Transverse colon (tissue), 4 donors: ENCODE measurements at regions not wholly inside any gene's neighbourhood (a gene's known extent, or its start where the extent isn't known, plus 50 kb on each side); places are given as distances from the start of the nearest gene placed in this dataset.

Source experiments
- DNase-seq: peaks from one replicate; pipeline ENCODE4 v3.0.0-alpha.2; 2019
- H3K27ac ChIP-seq, 4 donors: fragments of 200-600 bp; sonication (generic); 2 replicates each; pipeline ENCODE4 v1.5.1; 2016 to 2018; ENCODE audit warnings: inconsistent platforms in 4 of 4
- H3K27me3 ChIP-seq: fragments of 200-600 bp; sonication (generic); 2 replicates; pipeline ENCODE4 v1.5.1; 2017; ENCODE audit warnings: inconsistent platforms
- H3K36me3 ChIP-seq, 4 donors: fragments of 200-600 bp; sonication (generic); 2 replicates each; pipeline ENCODE4 v1.5.1; 2017 to 2019; ENCODE audit warnings: inconsistent platforms in 4 of 4
- H3K4me1 ChIP-seq, 4 donors: fragments of 200-600 bp; sonication (generic); 2 replicates each; pipeline ENCODE4 v1.5.1; 2017 to 2020; ENCODE audit warnings: inconsistent platforms in 4 of 4
- H3K4me3 ChIP-seq, 4 donors: fragments of 200-600 bp; sonication (generic); 1 replicate in 1 of 4; 2 replicates in 3 of 4; pipeline versions ENCODE4 v1.5.1 to v1.6.1; 2017 to 2019; ENCODE audit warnings: inconsistent platforms in 4 of 4
- H3K9me3 ChIP-seq, 2 donors: fragments of 200-600 bp; sonication (generic); 2 replicates each; pipeline ENCODE4 v1.5.1; 2017 to 2019; ENCODE audit warnings: inconsistent platforms in 2 of 2
- CTCF ChIP-seq, 5 experiments: fragments of 200-600 bp in 3 of 5; fragments of 450-650 bp in 2 of 5; sonication (generic) in 3 of 5; IDR thresholded peaks; 1 replicate in 2 of 5; 2 replicates in 3 of 5; pipeline ENCODE4 v1.5.1; 2016 to 2017; ENCODE audit warnings: antibody characterized with exemption in 5 of 5, inconsistent platforms in 3 of 5, mild to moderate bottlenecking in 2 of 5, moderate library complexity in 1 of 5
- EP300 ChIP-seq: sonication (generic); formaldehyde crosslinking; IDR thresholded peaks from one replicate; pipeline ENCODE4 v1.6.1; 2017; ENCODE audit warnings: antibody characterized with exemption, low read depth
- POLR2A ChIP-seq: fragments of 450-650 bp; IDR thresholded peaks from one replicate; pipeline ENCODE4 v1.6.1; 2016; ENCODE audit warnings: antibody characterized with exemption, mild to moderate bottlenecking, moderate library complexity
- POLR2AphosphoS5 ChIP-seq, 3 donors: sonication (generic); formaldehyde crosslinking; IDR thresholded peaks; one replicate each; pipeline ENCODE4 v1.6.1; 2016; ENCODE audit warnings: antibody characterized with exemption in 3 of 3
- WGBS, 2 donors: methylation state at CpG; one replicate each; pipeline ENCODE4 v1.1.5; 2018; ENCODE audit warnings: low coverage in 1 of 2; 5-methylcytosine and 5-hydroxymethylcytosine counted together
- in situ Hi-C, 4 donors: fragments of 200-750 bp; cut with MboI; loops; one replicate each; pipeline versions ENCODE4 v1.15.0 to v1.15.1; 2017; ENCODE audit warnings: low sequenced_read_pairs in 3 of 4, low pct_ligation_motif_present in 1 of 4, low pct_unique_long_range_greater_than_20kb in 1 of 4
- intact Hi-C: fragments of 100-400 bp; cut with DNase I; formaldehyde crosslinking; loops from one replicate; pipeline ENCODE4 v1.15.1; 2023; ENCODE audit warnings: low total_unique reads

DNA sequence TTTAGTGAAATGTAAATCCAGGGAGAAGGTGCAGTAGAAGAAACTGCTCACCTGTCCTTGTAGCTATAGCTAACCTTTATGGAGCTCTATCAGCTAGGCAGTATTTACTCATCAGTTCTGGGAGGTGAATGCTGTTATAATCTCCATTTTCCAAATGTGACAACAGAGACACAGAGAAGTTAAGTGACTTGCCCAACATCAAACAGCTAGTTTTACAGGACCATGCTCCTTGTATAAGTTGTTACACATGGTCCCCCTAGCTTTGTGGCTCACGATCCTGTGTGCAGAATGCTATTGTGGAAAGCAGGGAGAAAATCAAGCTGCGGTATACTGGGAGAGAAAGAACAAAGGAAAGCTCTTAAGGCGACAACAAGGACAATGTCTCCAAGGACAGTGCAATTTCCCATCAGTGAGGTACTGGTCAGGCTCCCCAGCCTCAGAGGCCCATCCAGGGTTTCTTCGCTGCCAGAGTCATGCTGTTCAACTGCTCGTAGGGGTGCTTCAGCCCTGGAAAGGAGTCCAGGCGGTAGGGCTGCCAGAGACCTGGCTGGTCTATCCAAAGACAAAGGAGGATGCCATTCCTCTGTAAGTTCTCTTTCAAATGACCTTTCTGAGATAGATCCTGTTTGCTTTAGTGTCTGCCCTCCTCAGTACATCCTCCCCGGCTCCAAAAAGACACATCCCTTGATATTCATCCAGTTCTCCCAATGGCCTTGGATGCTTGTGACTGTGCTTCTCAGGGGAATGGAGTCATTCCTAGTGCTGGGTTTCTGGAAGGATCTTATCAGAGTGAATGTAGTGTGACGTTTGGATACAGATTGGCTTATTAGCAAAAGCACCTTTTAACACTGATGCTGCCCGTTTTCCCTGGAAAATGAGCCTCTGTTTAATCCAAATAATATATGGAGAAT, 95.5 kb downstream of the ARF6 start:
- Histone ChIP-seq H3K27me3 (no peaks in the 10 kb centered on the region), H3K36me3 (no peaks in the 10 kb centered on the region), H3K27ac (peak overlapping the region; percentile 17 to 62 (median 48)), H3K4me1 (peaks cover 0 to 25% (median 15%) of the 10 kb centered on the region in 4 donors), H3K4me3 (no peak overlapping the region), H3K9me3 (no peaks in the 10 kb centered on the region)
- 93 to 98% methylated on average over 3 to 9 of the region's 9 CpGs for WGBS, 2 donors
- intact Hi-C loops = no loop called here
- TF ChIP-seq CTCF (IDR thresholded peaks at IDR 0.05) (no peak), EP300 (no peak), POLR2A (no peak), POLR2AphosphoS5 (IDR thresholded peaks at IDR 0.05) (no peak)
- no peak for DNase-seq
- in situ Hi-C loops = no loop called here

- H3K36me3 ChIP-seq = no peaks in the 10 kb centered on the region
- H3K4me3 ChIP-seq = no peak overlapping the region
- H3K27me3 ChIP-seq = no peaks in the 10 kb centered on the region
- no peaks in the 10 kb centered on the region for H3K9me3 ChIP-seq
- in situ Hi-C loops (no loop called here), intact Hi-C loops (no loop called here)
- H3K27ac ChIP-seq = no peak overlapping the region
- no peak for TF ChIP-seq POLR2AphosphoS5 (IDR thresholded peaks at IDR 0.05)
- TF ChIP-seq POLR2A = no peak
- no peak for TF ChIP-seq EP300
- no peak for TF ChIP-seq CTCF (IDR thresholded peaks at IDR 0.05)
- H3K4me1 ChIP-seq = peaks cover 0 to 25% (median 15%) of the 10 kb centered on the region in 4 donors
- 76% methylated on average over 2 of the region's 2 CpGs; no CpG with 5 or more reads in 1 of the 2 donors for WGBS, 2 donors
- DNase-seq = no peak
Observed at GRCh38 chr14:49989966-49990365, 97.1 kb downstream of the ARF6 start.

- H3K27ac ChIP-seq = no peak overlapping the region
- WGBS, 2 donors = 57% methylated on average over 4 of the region's 4 CpGs; no CpG with 5 or more reads in 1 of the 2 donors
- no peak overlapping the region for H3K4me3 ChIP-seq
- intact Hi-C loops (no loop called here), in situ Hi-C loops (no loop called here)
- no peaks in the 10 kb centered on the region for H3K27me3 ChIP-seq
- H3K4me1 ChIP-seq = peaks cover 0 to 24% (median 15%) of the 10 kb centered on the region in 4 donors
- H3K9me3 ChIP-seq = no peaks in the 10 kb centered on the region
- TF ChIP-seq POLR2AphosphoS5 (IDR thresholded peaks at IDR 0.05) = no peak
- no peak for TF ChIP-seq EP300
- no peak for TF ChIP-seq POLR2A
- no peak for TF ChIP-seq CTCF (IDR thresholded peaks at IDR 0.05)
- no peaks in the 10 kb centered on the region for H3K36me3 ChIP-seq
- no peak for DNase-seq
Observed at GRCh38 chr14:49991491-49991890, 98.6 kb downstream of the ARF6 start.

GRCh38 chr14:49992036-49992435, 99.2 kb downstream of the ARF6 start:
- Histone ChIP-seq H3K9me3 (no peaks in the 10 kb centered on the region), H3K27me3 (no peaks in the 10 kb centered on the region), H3K27ac (no peak overlapping the region), H3K36me3 (no peaks in the 10 kb centered on the region), H3K4me1 (peaks cover 0 to 19% (median 11%) of the 10 kb centered on the region in 4 donors), H3K4me3 (no peak overlapping the region)
- DNase-seq = no peak
- intact Hi-C loops = no loop called here
- in situ Hi-C loops = no loop called here
- 93 to 95% methylated on average over 6 to 7 of the region's 7 CpGs for WGBS, 2 donors
- TF ChIP-seq CTCF (IDR thresholded peaks at IDR 0.05) (no peak), POLR2AphosphoS5 (IDR thresholded peaks at IDR 0.05) (no peak), EP300 (no peak), POLR2A (no peak)
